ENCODE measurements at regions not wholly inside any gene's neighbourhood (a gene's known extent, or its start where the extent isn't known, plus 50 kb on each side); places are given as distances from the start of the nearest gene placed in this dataset.

GRCh38 chr6:167576828-167577503 is 249.7 kb upstream of the AFDN start:
- Histone ChIP-seq H3K27ac (no peak overlapping the region), H3K4me1 (peaks cover 12% of the 10 kb centered on the region in 2 donors), H3K9me3 (no peaks in the 10 kb centered on the region), H3K4me3 (no peak overlapping the region), H3K27me3 (no peaks in the 10 kb centered on the region), H3K36me3 (no peaks in the 10 kb centered on the region)
- intact Hi-C loops (cut with DNase I; ENCODE audit: low total_unique reads) (no loop called here), in situ Hi-C loops (cut with MboI; ENCODE audit: low sequenced_read_pairs in 4 of 4) (no loop called here)
- ATAC-seq (no peak), DNase-seq (no peak)
- TF ChIP-seq POLR2A (IDR thresholded peaks at IDR 0.05) (no peak), CTCF (IDR thresholded peaks at IDR 0.05 in 4 of 5, conservative IDR thresholded peaks at IDR 0.05 in 1 of 5) (no peak)

GRCh38 chr6:167577891-167578361 is 248.8 kb upstream of the AFDN start:
- Histone ChIP-seq H3K4me3 (no peak overlapping the region), H3K27me3 (no peaks in the 10 kb centered on the region), H3K9me3 (no peaks in the 10 kb centered on the region), H3K36me3 (no peaks in the 10 kb centered on the region), H3K27ac (no peak overlapping the region), H3K4me1 (peaks cover 7 to 11% of the 10 kb centered on the region in 2 donors)
- ATAC-seq (no peak), DNase-seq (no peak)
- in situ Hi-C loops (cut with MboI; ENCODE audit: low sequenced_read_pairs in 4 of 4), result no loop called here
- intact Hi-C loops (cut with DNase I; ENCODE audit: low total_unique reads), result no loop called here
- TF ChIP-seq CTCF (IDR thresholded peaks at IDR 0.05 in 4 of 5, conservative IDR thresholded peaks at IDR 0.05 in 1 of 5) (no peak), POLR2A (IDR thresholded peaks at IDR 0.05) (no peak)

GRCh38 chr6:167578371-167578901 is 248.3 kb upstream of the AFDN start:
- no peaks in the 10 kb centered on the region for H3K36me3 ChIP-seq
- TF ChIP-seq CTCF (IDR thresholded peaks at IDR 0.05 in 4 of 5, conservative IDR thresholded peaks at IDR 0.05 in 1 of 5) (no peak), POLR2A (IDR thresholded peaks at IDR 0.05) (no peak)
- DNase-seq (no peak), ATAC-seq (no peak)
- in situ Hi-C loops (cut with MboI; ENCODE audit: low sequenced_read_pairs in 4 of 4) (no loop called here), intact Hi-C loops (cut with DNase I; ENCODE audit: low total_unique reads) (no loop called here)
- H3K9me3 ChIP-seq, result no peaks in the 10 kb centered on the region
- H3K4me1 ChIP-seq, result peaks cover 2 to 6% of the 10 kb centered on the region in 2 donors
- H3K27me3 ChIP-seq, result no peaks in the 10 kb centered on the region
- H3K4me3 ChIP-seq, result no peak overlapping the region
- H3K27ac ChIP-seq, result no peak overlapping the region

- no peak for DNase-seq
- intact Hi-C loops (cut with DNase I; ENCODE audit: low total_unique reads), result no loop called here
- no peaks in the 10 kb centered on the region for H3K36me3 ChIP-seq
- ATAC-seq, result no peak
- H3K4me1 ChIP-seq, result no peaks in the 10 kb centered on the region
- no peak overlapping the region for H3K4me3 ChIP-seq
- TF ChIP-seq CTCF (IDR thresholded peaks at IDR 0.05 in 4 of 5, conservative IDR thresholded peaks at IDR 0.05 in 1 of 5) (no peak), POLR2A (IDR thresholded peaks at IDR 0.05) (no peak)
- H3K9me3 ChIP-seq, result no peaks in the 10 kb centered on the region
- H3K27me3 ChIP-seq, result no peaks in the 10 kb centered on the region
- no peak overlapping the region for H3K27ac ChIP-seq
- in situ Hi-C loops (cut with MboI; ENCODE audit: low sequenced_read_pairs in 4 of 4), result no loop called here
Observed at GRCh38 chr6:167579806-167580618, 246.7 kb upstream of the AFDN start.
